ENCODE measurements at regions not wholly inside any gene's neighbourhood (a gene's known extent, or its start where the extent isn't known, plus 50 kb on each side); places are given as distances from the start of the nearest gene placed in this dataset.

DNA sequence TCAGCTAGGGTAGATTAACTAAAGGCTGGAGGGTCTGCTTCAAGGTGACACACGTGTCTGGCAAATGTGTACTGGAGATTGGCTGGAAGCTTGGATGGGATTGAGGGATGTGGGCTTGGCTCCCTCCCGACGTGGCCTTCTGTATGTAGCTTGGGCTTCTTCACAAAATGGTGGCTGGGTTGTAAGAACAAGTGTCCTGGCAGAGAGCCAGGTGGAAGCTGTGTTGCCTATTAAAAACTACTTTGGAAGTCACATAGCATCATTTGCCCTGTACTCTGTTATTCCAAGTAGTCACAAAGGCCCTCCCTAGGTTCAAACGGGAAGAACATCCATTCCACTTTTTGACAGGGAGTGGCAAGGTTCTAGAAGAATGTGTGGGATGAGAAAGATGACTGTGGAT is 174.1 kb upstream of the PRICKLE1 start:
- TF ChIP-seq CTCF (IDR thresholded peaks at IDR 0.05) (no peak), POLR2A (IDR thresholded peaks at IDR 0.05) (no peak)
